Astrocyte of the cerebellum (primary cell): ENCODE measurements at regions not wholly inside any gene's neighbourhood (a gene's known extent, or its start where the extent isn't known, plus 50 kb on each side); places are given as distances from the start of the nearest gene placed in this dataset.

Source experiments
- DNase-seq: peaks from one replicate; pipeline ENCODE4 v3.0.0-alpha.2; 2011; ENCODE audit warnings: low read depth
- H3K4me3 ChIP-seq: 2 replicates; pipeline ENCODE4 v1.5.1; 2011; ENCODE audit warnings: mild to moderate bottlenecking, low read depth, low read length, moderate library complexity
- CTCF ChIP-seq: IDR thresholded peaks from 2 replicates; pipeline ENCODE4 v1.5.1; 2012; ENCODE audit warnings: low read length, low read depth, moderate library complexity, mild to moderate bottlenecking; ENCODE audit errors: missing control alignments
- in situ Hi-C: cut with HindIII; loops from 2 replicates; pipeline ENCODE4 v1.10.0; 2017; ENCODE audit warnings: low sequenced_read_pairs

- DNase-seq: no peak
- TF ChIP-seq CTCF: no peak
- in situ Hi-C loops: no loop called here
- H3K4me3 ChIP-seq: no peak overlapping the region
These were observed 364.3 kb upstream of the KLHL29 start for GRCh38 chr2:23020659-23021058.

GRCh38 chr2:23021311-23022120 is 363.5 kb upstream of the KLHL29 start:
- in situ Hi-C loops: no loop called here

DNA sequence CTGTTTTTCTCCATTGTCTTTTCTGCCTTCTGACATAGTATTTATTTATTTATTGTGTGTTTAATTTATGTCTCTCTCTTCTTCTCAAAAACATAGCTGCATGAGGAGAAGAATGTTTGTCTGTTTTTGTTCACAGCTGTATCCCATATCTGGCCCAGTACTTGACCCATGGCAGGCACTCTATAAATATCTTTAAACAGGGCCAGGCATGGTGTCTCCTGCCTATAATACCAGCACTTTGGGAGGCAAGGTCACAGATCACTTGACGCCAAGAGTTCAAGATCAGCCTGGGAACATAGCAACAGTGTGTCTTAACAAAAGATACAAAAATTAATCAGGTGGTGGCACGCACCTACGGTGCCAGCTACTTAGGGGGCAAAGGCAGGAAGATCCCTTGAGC is 361.3 kb upstream of the KLHL29 start:
- in situ Hi-C loops: no loop called here
- no peak for DNase-seq
- no peak for TF ChIP-seq CTCF
- no peak overlapping the region for H3K4me3 ChIP-seq

More at GRCh38 chr2:23021311-23022120, 363.5 kb upstream of the KLHL29 start:
- no peak for DNase-seq
- TF ChIP-seq CTCF: no peak
- H3K4me3 ChIP-seq: no peak overlapping the region

- in situ Hi-C loops: no loop called here
- no peak for DNase-seq
- H3K4me3 ChIP-seq: no peak overlapping the region
- no peak for TF ChIP-seq CTCF
These were observed 358.3 kb upstream of the KLHL29 start for GRCh38 chr2:23026671-23027070.

GRCh38 chr2:23027396-23027795 is 357.6 kb upstream of the KLHL29 start:
- no peak overlapping the region for H3K4me3 ChIP-seq
- no peak for DNase-seq
- no peak for TF ChIP-seq CTCF
- in situ Hi-C loops: no loop called here

DNA sequence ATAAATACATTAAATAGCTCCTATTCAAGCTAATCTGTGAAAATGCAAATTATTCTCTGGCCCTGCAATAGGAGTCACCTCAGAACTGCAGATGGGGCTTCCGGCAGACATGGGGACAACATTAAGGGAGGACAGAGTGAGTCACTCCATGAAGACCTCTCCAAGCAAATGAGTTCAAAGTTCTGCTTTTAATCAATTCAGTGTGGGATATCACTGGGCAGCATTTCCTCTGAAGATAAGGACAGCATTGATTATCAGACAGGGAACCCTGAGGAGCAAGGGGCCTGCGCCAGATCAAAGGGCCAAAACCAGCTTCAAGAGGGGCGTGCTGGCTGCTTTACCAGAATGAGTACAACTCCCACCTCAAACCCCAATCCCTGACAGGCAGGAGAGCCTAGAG is 356.9 kb upstream of the KLHL29 start:
- TF ChIP-seq CTCF: no peak
- in situ Hi-C loops: no loop called here
- no peak for DNase-seq
- H3K4me3 ChIP-seq: no peak overlapping the region
